Astrocyte of the cerebellum (primary cell): ENCODE measurements at regions not wholly inside any gene's neighbourhood (a gene's known extent, or its start where the extent isn't known, plus 50 kb on each side); places are given as distances from the start of the nearest gene placed in this dataset.
"Not testable (repeated sequence)": the region's sequence is repeated elsewhere in the genome, so short reads cannot be mapped to it uniquely, and the experiment has no call there.

Experiments used
- DNase-seq: peaks from one replicate; pipeline ENCODE4 v3.0.0-alpha.2; 2011; ENCODE audit warnings: low read depth
- H3K4me3 ChIP-seq: 2 replicates; pipeline ENCODE4 v1.5.1; 2011; ENCODE audit warnings: mild to moderate bottlenecking, low read depth, low read length, moderate library complexity
- in situ Hi-C: cut with HindIII; loops from 2 replicates; pipeline ENCODE4 v1.10.0; 2017; ENCODE audit warnings: low sequenced_read_pairs
- TF ChIP-seq, protein P1 (sequence below): IDR thresholded peaks from 2 replicates; pipeline ENCODE4 v1.5.1; 2012; ENCODE audit warnings: low read length, low read depth, moderate library complexity, mild to moderate bottlenecking; ENCODE audit errors: missing control alignments

DNA sequence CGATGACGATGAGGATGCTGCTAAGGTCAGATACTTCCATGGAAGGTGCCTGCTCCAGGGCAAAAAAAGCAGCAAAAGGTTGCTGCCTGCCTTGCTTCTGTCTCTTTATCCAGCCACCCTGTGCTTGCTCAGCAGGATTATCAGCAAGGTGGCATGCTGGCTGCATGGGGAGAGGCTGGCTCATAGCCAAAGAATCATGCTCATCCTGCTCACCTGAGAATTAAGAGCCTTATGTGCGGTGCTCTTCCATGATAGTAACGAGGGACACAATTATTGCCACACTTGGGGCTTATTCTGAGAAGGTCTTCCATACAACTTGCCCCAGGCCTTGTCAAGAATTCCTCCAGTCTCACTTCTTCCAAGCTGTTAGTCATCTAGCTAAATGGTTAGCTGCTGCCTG, 60.4 kb upstream of the SEC11C start:
- TF ChIP-seq, protein P1, sequence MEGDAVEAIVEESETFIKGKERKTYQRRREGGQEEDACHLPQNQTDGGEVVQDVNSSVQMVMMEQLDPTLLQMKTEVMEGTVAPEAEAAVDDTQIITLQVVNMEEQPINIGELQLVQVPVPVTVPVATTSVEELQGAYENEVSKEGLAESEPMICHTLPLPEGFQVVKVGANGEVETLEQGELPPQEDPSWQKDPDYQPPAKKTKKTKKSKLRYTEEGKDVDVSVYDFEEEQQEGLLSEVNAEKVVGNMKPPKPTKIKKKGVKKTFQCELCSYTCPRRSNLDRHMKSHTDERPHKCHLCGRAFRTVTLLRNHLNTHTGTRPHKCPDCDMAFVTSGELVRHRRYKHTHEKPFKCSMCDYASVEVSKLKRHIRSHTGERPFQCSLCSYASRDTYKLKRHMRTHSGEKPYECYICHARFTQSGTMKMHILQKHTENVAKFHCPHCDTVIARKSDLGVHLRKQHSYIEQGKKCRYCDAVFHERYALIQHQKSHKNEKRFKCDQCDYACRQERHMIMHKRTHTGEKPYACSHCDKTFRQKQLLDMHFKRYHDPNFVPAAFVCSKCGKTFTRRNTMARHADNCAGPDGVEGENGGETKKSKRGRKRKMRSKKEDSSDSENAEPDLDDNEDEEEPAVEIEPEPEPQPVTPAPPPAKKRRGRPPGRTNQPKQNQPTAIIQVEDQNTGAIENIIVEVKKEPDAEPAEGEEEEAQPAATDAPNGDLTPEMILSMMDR = no peak
- in situ Hi-C loops = no loop called here
- DNase-seq = no peak
- no peak overlapping the region for H3K4me3 ChIP-seq

DNA sequence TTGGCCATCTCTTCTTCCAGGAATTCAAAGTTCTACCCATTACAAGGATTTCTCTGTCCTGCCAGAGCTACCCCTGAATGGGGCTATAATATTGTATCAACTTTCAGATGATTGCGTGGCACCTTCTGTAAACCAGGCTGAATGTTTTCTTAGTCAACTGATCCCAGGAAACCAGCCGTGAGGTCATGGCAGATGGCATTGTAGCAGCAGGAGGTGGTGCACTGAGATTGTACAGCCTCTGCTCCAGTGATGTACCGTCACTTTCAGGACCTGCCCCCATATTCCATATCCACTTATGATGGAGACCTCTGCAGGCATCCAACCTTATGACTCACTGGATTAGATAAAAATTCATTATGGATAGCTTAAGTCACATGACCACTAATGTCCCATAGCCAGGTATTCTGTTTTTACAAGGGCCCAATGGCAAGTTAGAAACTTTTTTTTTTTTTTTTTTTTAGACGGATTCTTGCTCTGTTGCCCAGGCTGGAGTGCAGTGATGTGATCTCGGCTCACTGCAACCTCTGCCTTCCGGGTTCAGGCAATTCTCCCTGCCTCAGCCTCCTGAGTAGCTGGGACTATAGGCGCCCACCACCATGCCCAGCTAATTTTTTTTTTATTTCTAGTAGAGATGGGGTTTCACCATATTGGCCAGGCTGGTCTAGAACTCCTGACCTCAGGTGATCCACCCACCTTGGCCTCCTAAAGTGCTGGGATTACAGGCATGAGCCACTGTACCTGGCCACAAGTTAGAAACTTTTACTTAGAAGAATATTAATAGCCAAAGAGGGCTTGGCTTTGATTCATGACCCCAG, 59.8 kb upstream of the SEC11C start:
- DNase-seq, H3K4me3 ChIP-seq, in situ Hi-C loops: not testable (repeated sequence)

DNA sequence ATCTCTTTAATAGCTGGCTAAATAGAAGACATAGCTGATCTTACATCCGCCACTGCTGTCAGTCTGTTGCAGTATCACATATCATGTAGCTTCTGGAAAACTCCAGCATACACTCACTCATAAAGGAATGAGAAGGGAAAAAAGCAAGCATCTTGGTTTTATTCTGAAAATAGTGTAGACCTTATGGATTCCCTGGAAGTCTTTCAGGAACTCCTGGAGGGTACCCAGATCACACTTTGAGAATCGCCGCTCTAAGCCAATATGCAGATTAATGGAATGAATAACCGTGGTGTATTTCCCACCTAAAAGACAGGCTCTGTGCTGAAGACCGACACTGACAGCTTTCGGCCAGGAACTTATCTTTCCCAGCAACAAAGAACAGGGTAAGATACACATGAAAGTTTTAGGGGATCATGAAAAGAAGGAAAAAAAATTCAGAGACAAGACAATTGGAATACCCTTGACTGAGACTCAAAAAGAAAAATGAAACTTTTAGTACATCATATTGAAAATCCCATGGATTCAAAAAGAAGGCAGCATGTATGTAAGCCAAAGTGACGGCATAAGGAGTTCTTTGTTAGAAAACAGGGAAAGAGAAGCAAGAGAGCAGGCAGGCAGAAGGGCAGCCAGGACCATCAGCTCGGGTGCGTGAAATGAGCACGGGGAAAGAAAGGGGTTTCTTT, 56.4 kb upstream of the SEC11C start:
- H3K4me3 ChIP-seq = no peak overlapping the region
- in situ Hi-C loops = no loop called here
- DNase-seq = no peak
- TF ChIP-seq, protein P1 = no peak

DNA sequence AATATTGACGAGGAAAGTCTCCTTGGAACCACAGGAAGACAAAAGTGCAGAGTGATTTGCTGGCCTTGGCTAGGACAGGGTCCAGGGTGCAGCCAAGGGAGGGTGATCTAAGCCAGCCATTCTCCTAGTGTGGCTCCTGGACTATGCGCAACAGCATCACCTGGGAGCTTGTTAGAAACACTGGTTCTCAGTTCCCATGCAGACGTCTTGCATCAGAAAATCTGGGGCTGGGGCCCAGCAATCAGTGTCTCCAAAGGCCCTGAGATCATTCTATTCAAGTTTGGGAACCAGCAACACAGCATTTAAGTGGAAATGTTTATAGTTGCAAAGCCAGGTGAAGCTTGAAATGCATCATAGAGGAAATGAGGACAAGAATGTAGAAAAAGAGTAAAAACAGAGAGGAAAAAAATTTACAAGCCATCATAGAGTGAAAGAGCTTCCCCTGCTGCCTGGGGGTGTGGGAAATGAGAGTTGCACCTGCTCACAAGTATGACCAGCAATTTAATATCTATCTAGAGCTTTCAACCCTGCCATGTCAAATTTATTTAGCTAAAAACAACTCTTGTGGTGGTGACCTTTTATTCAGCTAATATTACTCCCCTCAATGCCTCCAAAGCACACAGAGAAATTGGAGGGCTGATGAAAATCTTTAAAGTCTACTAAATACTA, 54.4 kb upstream of the SEC11C start:
- no peak for DNase-seq
- in situ Hi-C loops = no loop called here
- no peak overlapping the region for H3K4me3 ChIP-seq
- TF ChIP-seq, protein P1 = no peak

DNA sequence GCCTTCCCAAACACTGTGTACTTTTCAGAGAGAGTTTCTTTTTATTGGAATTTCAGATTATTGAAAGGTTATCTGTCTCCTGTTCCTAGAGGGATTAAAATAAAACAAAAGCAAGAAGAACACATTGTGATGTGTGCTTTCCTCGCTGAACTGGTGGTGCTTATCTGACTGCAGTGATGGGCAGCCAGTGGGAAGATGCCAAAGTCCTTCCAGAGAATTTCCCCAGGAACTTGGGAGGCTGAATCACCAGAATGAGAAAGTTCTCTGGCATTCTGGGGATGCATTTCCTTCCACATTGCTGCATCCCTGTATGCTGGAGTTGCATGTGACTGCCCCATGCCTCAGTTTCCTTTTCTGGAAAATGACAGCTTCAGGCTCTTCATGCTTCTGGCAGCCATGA, 53.9 kb upstream of the SEC11C start:
- in situ Hi-C loops = no loop called here
- H3K4me3 ChIP-seq = no peak overlapping the region
- DNase-seq = no peak
- TF ChIP-seq, protein P1 = no peak

DNA sequence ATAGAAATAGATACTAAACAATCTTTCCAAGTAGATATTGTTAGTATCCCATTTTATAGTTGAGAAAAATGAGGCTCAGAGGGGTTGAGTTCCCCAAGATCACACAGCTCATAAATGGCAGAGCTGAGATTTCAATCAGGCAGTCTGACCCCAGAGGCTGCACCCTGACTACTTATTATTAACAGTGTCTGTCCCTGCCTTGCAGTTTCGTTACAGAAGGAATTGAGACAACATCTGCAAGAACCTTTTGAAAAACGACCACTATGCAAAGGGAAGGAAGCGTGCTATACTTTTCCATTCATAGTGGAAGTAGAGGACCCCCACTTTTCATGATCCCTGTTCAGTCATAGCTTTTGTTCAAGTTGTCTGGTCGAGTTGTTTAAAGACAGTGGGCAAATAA, 53.2 kb upstream of the SEC11C start:
- H3K4me3 ChIP-seq = no peak overlapping the region
- TF ChIP-seq, protein P1 = no peak
- DNase-seq = no peak
- in situ Hi-C loops = no loop called here

DNA sequence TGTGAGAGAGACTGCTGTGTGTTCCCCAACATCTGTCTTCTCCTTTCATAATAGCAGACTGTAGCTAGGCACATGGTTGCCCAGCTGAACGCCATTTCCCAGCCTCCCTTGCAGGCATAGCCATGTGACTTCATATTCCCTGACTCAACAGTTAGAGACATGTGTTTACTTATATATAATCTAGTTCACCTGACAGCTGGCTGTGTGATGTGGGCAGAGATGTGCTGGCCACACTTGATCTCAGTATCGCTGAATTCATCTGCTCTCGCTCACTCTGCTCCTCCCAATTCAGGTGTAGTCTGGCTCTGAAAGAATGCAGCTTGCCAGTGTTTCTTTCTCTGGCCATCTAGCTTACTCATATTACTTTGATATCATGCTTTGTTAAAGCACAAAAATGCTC, 52.3 kb upstream of the SEC11C start:
- TF ChIP-seq, protein P1 = no peak
- in situ Hi-C loops = no loop called here

More for the DNA sequence above, 52.3 kb upstream of the SEC11C start:
- H3K4me3 ChIP-seq = no peak overlapping the region
- DNase-seq = no peak
